ENCODE measurements at regions not wholly inside any gene's neighbourhood (a gene's known extent, or its start where the extent isn't known, plus 50 kb on each side); places are given as distances from the start of the nearest gene placed in this dataset.

- TF ChIP-seq CTCF (conservative IDR thresholded peaks at IDR 0.05) (no peak), EZH2 (IDR thresholded peaks at IDR 0.05; ENCODE audit: low read depth) (no peak)
These were observed 583.6 kb downstream of the GALC start for GRCh38 chr14:87409393-87409792.

All from PC-9 (cell line).